HG03575 (cell line): ENCODE measurements at regions not wholly inside any gene's neighbourhood (a gene's known extent, or its start where the extent isn't known, plus 50 kb on each side); places are given as distances from the start of the nearest gene placed in this dataset.

Experiments
- ATAC-seq: cut with Tn5 transposase; IDR thresholded peaks from one replicate; pipeline ENCODE4 v1.9.1; 2021; ENCODE audit not compliant: unreplicated experiment, insufficient number of reproducible peaks, low FRiP score; ENCODE audit errors: extremely low read depth

- ATAC-seq, result no peak
These were observed 141.3 kb upstream of the POU2AF2 start for GRCh38 chr11:111104185-111104584.

GRCh38 chr11:111101881-111102280 lies 143.6 kb upstream of the POU2AF2 start:
- no peak for ATAC-seq

GRCh38 chr11:111099028-111099713 lies 146.4 kb upstream of the POU2AF2 start:
- no peak for ATAC-seq

- no peak for ATAC-seq
These were observed 147.4 kb upstream of the POU2AF2 start for GRCh38 chr11:111098091-111098490.

GRCh38 chr11:111097191-111097590 lies 148.3 kb upstream of the POU2AF2 start:
- no peak for ATAC-seq

GRCh38 chr11:111095327-111095726 lies 150.2 kb upstream of the POU2AF2 start:
- no peak for ATAC-seq

- ATAC-seq, result no peak
These were observed 152.5 kb upstream of the POU2AF2 start for GRCh38 chr11:111093061-111093460.

- no peak for ATAC-seq
These were observed 154.1 kb upstream of the POU2AF2 start for GRCh38 chr11:111091321-111091938.

GRCh38 chr11:111089759-111090158 lies 155.8 kb upstream of the POU2AF2 start:
- ATAC-seq, result no peak

GRCh38 chr11:111088847-111089355 lies 156.6 kb upstream of the POU2AF2 start:
- ATAC-seq, result no peak

- no peak for ATAC-seq
These were observed 159.5 kb upstream of the POU2AF2 start for GRCh38 chr11:111086058-111086457.

GRCh38 chr11:111082664-111083063 lies 162.9 kb upstream of the POU2AF2 start:
- no peak for ATAC-seq

- no peak for ATAC-seq
These were observed 164.5 kb upstream of the POU2AF2 start for GRCh38 chr11:111081021-111081511.

- ATAC-seq, result no peak
These were observed 167.8 kb upstream of the POU2AF2 start for GRCh38 chr11:111077530-111078322.

- no peak for ATAC-seq
These were observed 176.5 kb upstream of the POU2AF2 start for GRCh38 chr11:111069066-111069465.

- ATAC-seq, result no peak
These were observed 177.5 kb upstream of the POU2AF2 start for GRCh38 chr11:111067994-111068393.

GRCh38 chr11:111066846-111067245 lies 178.7 kb upstream of the POU2AF2 start:
- ATAC-seq, result no peak

GRCh38 chr11:111063726-111064517 lies 181.6 kb upstream of the POU2AF2 start:
- ATAC-seq, result no peak

- no peak for ATAC-seq
These were observed 183.1 kb upstream of the POU2AF2 start for GRCh38 chr11:111062420-111062819.
